OCI-LY7 (cell line): ENCODE measurements at regions not wholly inside any gene's neighbourhood (a gene's known extent, or its start where the extent isn't known, plus 50 kb on each side); places are given as distances from the start of the nearest gene placed in this dataset.

ENCODE experiments used
- CTCF ChIP-seq: fragments of 200-600 bp; sonication (generic); conservative IDR thresholded peaks from 2 replicates; pipeline ENCODE4 v1.5.1; 2014; ENCODE audit warnings: mild to moderate bottlenecking, antibody characterized with exemption, low read length, moderate library complexity, mixed read lengths
- EZH2phosphoT487 ChIP-seq: fragments of 200-600 bp; sonication (generic); IDR thresholded peaks from 2 replicates; pipeline ENCODE4 v1.6.1; 2018; ENCODE audit warnings: low read depth, borderline replicate concordance, mild to moderate bottlenecking, mixed run types, antibody characterized with exemption, low read length, moderate library complexity, mixed read lengths

GRCh38 chr2:66938471-66938967, 458.6 kb upstream of the ETAA1 start:
- TF ChIP-seq CTCF: no peak
- TF ChIP-seq EZH2phosphoT487: no peak
